DOHH2 (cell line): ENCODE measurements at regions not wholly inside any gene's neighbourhood (a gene's known extent, or its start where the extent isn't known, plus 50 kb on each side); places are given as distances from the start of the nearest gene placed in this dataset.

Experiments used
- H3F3A ChIP-seq: fragments of 200-600 bp; sonication (generic), shearing (Covaris generic); 2 replicates; pipeline ENCODE4 v1.6.0; 2016; ENCODE audit warnings: antibody characterized with exemption, mild to moderate bottlenecking; ENCODE audit not compliant: control insufficient read depth, insufficient read depth
- H3K27ac ChIP-seq: fragments of 200-600 bp; sonication (generic); 2 replicates; pipeline ENCODE4 v1.5.1; 2014; ENCODE audit warnings: low read depth, mild to moderate bottlenecking, low read length, moderate library complexity
- H3K27me3 ChIP-seq: fragments of 200-600 bp; sonication (generic); 2 replicates; pipeline ENCODE4 v1.6.1; 2014; ENCODE audit warnings: mild to moderate bottlenecking, low read length, mixed read lengths; ENCODE audit not compliant: control insufficient read depth
- H3K36me3 ChIP-seq: fragments of 200-600 bp; sonication (generic); 2 replicates; pipeline ENCODE4 v1.6.1; 2014; ENCODE audit warnings: mild to moderate bottlenecking, low read length, moderate library complexity, mixed read lengths; ENCODE audit not compliant: control insufficient read depth
- H3K4me1 ChIP-seq: fragments of 200-600 bp; sonication (generic); 2 replicates; pipeline ENCODE4 v1.6.1; 2014; ENCODE audit warnings: mild to moderate bottlenecking, low read length, mixed read lengths; ENCODE audit not compliant: control insufficient read depth
- H3K4me2 ChIP-seq: fragments of 200-600 bp; sonication (generic); 2 replicates; pipeline ENCODE4 v1.6.0; 2014; ENCODE audit warnings: mild to moderate bottlenecking, low read length, moderate library complexity
- H3K4me3 ChIP-seq: fragments of 200-600 bp; sonication (generic); 2 replicates; pipeline ENCODE4 v1.5.1; 2014; ENCODE audit warnings: mild to moderate bottlenecking, low read length, mixed read lengths
- H3K79me2 ChIP-seq: fragments of 200-600 bp; sonication (generic); 2 replicates; pipeline ENCODE4 v1.6.1; 2014; ENCODE audit warnings: mild to moderate bottlenecking, low read length, mixed read lengths; ENCODE audit not compliant: control insufficient read depth
- H3K9me2 ChIP-seq: fragments of 200-600 bp; sonication (generic); replicated peaks from 2 replicates; pipeline ENCODE4 v1.6.1; 2014; ENCODE audit warnings: mild to moderate bottlenecking, low read length, mixed read lengths; ENCODE audit not compliant: control insufficient read depth
- H3K9me3 ChIP-seq: fragments of 200-600 bp; sonication (generic); 2 replicates; pipeline ENCODE4 v1.6.1; 2014; ENCODE audit warnings: antibody characterized with exemption, low read length, mixed read lengths; ENCODE audit not compliant: control insufficient read depth, insufficient read depth
- H4K20me1 ChIP-seq: fragments of 200-600 bp; sonication (generic); 2 replicates; pipeline ENCODE4 v1.6.0; 2014; ENCODE audit warnings: low read depth, mild to moderate bottlenecking, antibody characterized with exemption, low read length, moderate library complexity; ENCODE audit not compliant: control insufficient read depth, insufficient read depth
- EZH2phosphoT487 ChIP-seq: fragments of 200-600 bp; sonication (generic); IDR thresholded peaks from 2 replicates; pipeline ENCODE4 v1.6.1; 2017; ENCODE audit warnings: borderline replicate concordance, mild to moderate bottlenecking, antibody characterized with exemption, low read length, moderate library complexity, mixed read lengths
- TF ChIP-seq, protein P1 (sequence below): fragments of 200-600 bp; sonication (generic); IDR thresholded peaks from one replicate; pipeline ENCODE4 v1.5.1; 2014; ENCODE audit warnings: antibody characterized with exemption, mild to moderate bottlenecking, low read depth, low read length; ENCODE audit not compliant: poor library complexity, severe bottlenecking

DNA sequence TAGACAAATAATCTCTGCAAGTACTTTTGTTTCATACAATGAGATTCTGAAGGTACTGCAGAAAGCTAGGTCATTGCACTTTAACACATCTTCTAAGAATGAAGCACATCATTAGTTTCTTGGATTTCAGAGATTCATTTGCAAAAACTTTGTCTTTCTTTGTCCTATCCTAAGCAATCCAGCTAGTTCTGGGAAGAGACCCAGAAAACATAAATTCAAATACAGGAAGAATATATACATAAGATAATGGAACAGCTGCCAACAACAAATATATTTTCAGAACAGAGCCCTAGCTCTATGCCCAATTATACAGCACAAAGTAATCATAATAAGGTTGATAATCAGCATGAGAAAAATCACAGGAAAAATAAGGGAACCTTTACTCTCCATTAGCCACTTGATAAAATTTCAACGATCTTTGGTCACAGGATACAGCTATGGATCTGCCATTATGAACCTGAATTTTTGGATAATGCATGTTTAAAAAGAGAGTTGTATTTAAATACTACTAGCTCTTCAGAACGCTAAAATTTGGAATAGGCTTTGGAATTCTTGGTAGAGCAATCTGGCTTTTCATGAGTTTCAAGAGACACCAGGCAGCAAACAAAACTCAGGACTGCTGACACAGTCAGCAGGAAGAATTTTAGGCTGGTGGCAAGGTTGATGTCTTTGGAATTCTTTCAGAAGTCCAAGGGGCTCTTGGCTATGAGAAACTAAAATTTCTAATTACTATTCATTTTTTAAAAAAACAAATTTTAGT, 250.4 kb upstream of the SMIM21 start:
- Histone ChIP-seq H3F3A (no peaks in the 10 kb centered on the region), H4K20me1 (no peaks in the 10 kb centered on the region), H3K27me3 (no peaks in the 10 kb centered on the region), H3K4me2 (no peak overlapping the region), H3K4me1 (no peaks in the 10 kb centered on the region), H3K27ac (no peak overlapping the region), H3K36me3 (no peaks in the 10 kb centered on the region), H3K9me3 (no peaks in the 10 kb centered on the region), H3K4me3 (no peak overlapping the region), H3K9me2 (no peaks in the 10 kb centered on the region), H3K79me2 (no peaks in the 10 kb centered on the region)
- TF ChIP-seq, protein P1, sequence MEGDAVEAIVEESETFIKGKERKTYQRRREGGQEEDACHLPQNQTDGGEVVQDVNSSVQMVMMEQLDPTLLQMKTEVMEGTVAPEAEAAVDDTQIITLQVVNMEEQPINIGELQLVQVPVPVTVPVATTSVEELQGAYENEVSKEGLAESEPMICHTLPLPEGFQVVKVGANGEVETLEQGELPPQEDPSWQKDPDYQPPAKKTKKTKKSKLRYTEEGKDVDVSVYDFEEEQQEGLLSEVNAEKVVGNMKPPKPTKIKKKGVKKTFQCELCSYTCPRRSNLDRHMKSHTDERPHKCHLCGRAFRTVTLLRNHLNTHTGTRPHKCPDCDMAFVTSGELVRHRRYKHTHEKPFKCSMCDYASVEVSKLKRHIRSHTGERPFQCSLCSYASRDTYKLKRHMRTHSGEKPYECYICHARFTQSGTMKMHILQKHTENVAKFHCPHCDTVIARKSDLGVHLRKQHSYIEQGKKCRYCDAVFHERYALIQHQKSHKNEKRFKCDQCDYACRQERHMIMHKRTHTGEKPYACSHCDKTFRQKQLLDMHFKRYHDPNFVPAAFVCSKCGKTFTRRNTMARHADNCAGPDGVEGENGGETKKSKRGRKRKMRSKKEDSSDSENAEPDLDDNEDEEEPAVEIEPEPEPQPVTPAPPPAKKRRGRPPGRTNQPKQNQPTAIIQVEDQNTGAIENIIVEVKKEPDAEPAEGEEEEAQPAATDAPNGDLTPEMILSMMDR: no peak
- no peak for TF ChIP-seq EZH2phosphoT487

- no peak overlapping the region for H3K4me3 ChIP-seq
- no peaks in the 10 kb centered on the region for H3K4me1 ChIP-seq
- no peak overlapping the region for H3K4me2 ChIP-seq
- H3K27ac ChIP-seq: no peak overlapping the region
- H3F3A ChIP-seq: no peaks in the 10 kb centered on the region
- H3K79me2 ChIP-seq: no peaks in the 10 kb centered on the region
- no peaks in the 10 kb centered on the region for H4K20me1 ChIP-seq
- H3K27me3 ChIP-seq: no peaks in the 10 kb centered on the region
- no peaks in the 10 kb centered on the region for H3K36me3 ChIP-seq
- TF ChIP-seq, protein P1: no peak
- TF ChIP-seq EZH2phosphoT487: no peak
- no peaks in the 10 kb centered on the region for H3K9me2 ChIP-seq
- no peaks in the 10 kb centered on the region for H3K9me3 ChIP-seq
These were observed 233.4 kb upstream of the SMIM21 start for GRCh38 chr18:75660932-75661331.

- Histone ChIP-seq H3K4me2 (no peak overlapping the region), H3K27me3 (no peaks in the 10 kb centered on the region), H4K20me1 (no peaks in the 10 kb centered on the region), H3K4me3 (no peak overlapping the region), H3K27ac (no peak overlapping the region), H3K36me3 (no peaks in the 10 kb centered on the region), H3K79me2 (no peaks in the 10 kb centered on the region), H3K9me2 (no peaks in the 10 kb centered on the region), H3F3A (no peaks in the 10 kb centered on the region), H3K9me3 (no peaks in the 10 kb centered on the region), H3K4me1 (no peaks in the 10 kb centered on the region)
- TF ChIP-seq, protein P1: no peak
- no peak for TF ChIP-seq EZH2phosphoT487
These were observed 232.1 kb upstream of the SMIM21 start for GRCh38 chr18:75659535-75660023.
